ENCODE measurements at regions not wholly inside any gene's neighbourhood (a gene's known extent, or its start where the extent isn't known, plus 50 kb on each side); places are given as distances from the start of the nearest gene placed in this dataset.

DNA sequence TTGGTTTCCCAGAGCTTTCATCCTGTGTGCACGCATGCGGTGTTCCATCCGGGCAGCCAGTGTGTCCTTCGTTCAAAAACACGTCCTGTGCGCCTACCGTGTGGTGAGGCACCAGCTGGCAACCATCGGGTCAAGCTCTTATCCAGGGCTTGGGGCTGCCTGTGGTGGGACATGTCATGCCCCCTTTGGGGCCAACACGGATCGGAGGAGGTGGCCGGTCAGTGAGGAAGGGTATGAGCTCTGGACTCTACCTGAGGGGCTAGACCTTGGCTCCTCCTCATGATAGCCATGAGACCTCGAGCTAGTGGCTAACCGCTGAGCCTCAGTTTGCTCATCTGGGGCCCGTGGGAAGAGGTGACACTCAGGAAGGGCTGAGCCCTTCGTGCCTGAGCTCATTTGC, 158.5 kb upstream of the PMEPA1 start:
- TF ChIP-seq ZNF274 (IDR thresholded peaks at IDR 0.05; ENCODE audit: insufficient read depth, insufficient read length) (no peak), SMC3 (IDR thresholded peaks at IDR 0.05; ENCODE audit: borderline replicate concordance, low read length) (no peak), EP300 (IDR thresholded peaks at IDR 0.05; ENCODE audit: borderline replicate concordance in 1 of 2, control insufficient read depth in 1 of 2, low read depth in 2 of 2, low read length in 2 of 2) (no peak), TARDBP (IDR thresholded peaks at IDR 0.05; ENCODE audit: borderline replicate concordance) (no peak), TCF12 (IDR thresholded peaks at IDR 0.05; ENCODE audit: low read depth, low read length) (no peak), HCFC1 (IDR thresholded peaks at IDR 0.05; ENCODE audit: low read length) (no peak)
- TF ChIP-seq, protein P1, sequence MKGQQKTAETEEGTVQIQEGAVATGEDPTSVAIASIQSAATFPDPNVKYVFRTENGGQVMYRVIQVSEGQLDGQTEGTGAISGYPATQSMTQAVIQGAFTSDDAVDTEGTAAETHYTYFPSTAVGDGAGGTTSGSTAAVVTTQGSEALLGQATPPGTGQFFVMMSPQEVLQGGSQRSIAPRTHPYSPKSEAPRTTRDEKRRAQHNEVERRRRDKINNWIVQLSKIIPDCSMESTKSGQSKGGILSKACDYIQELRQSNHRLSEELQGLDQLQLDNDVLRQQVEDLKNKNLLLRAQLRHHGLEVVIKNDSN (IDR thresholded peaks at IDR 0.05; ENCODE audit: borderline replicate concordance, extremely low read length, insufficient read depth, low read depth, low read length) = no peak
- TF ChIP-seq, protein P2, sequence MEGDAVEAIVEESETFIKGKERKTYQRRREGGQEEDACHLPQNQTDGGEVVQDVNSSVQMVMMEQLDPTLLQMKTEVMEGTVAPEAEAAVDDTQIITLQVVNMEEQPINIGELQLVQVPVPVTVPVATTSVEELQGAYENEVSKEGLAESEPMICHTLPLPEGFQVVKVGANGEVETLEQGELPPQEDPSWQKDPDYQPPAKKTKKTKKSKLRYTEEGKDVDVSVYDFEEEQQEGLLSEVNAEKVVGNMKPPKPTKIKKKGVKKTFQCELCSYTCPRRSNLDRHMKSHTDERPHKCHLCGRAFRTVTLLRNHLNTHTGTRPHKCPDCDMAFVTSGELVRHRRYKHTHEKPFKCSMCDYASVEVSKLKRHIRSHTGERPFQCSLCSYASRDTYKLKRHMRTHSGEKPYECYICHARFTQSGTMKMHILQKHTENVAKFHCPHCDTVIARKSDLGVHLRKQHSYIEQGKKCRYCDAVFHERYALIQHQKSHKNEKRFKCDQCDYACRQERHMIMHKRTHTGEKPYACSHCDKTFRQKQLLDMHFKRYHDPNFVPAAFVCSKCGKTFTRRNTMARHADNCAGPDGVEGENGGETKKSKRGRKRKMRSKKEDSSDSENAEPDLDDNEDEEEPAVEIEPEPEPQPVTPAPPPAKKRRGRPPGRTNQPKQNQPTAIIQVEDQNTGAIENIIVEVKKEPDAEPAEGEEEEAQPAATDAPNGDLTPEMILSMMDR (IDR thresholded peaks at IDR 0.05 in 2 of 3, conservative IDR thresholded peaks at IDR 0.05 in 1 of 3; ENCODE audit: control insufficient read depth in 2 of 3, extremely low read depth in 1 of 3, insufficient read depth in 1 of 3, low read depth in 3 of 3, low read length in 3 of 3) = no peak
- TF ChIP-seq, protein P3, sequence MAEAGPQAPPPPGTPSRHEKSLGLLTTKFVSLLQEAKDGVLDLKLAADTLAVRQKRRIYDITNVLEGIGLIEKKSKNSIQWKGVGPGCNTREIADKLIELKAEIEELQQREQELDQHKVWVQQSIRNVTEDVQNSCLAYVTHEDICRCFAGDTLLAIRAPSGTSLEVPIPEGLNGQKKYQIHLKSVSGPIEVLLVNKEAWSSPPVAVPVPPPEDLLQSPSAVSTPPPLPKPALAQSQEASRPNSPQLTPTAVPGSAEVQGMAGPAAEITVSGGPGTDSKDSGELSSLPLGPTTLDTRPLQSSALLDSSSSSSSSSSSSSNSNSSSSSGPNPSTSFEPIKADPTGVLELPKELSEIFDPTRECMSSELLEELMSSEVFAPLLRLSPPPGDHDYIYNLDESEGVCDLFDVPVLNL (IDR thresholded peaks at IDR 0.05; ENCODE audit: low read depth, low read length) = no peak
- TF ChIP-seq, protein P4, sequence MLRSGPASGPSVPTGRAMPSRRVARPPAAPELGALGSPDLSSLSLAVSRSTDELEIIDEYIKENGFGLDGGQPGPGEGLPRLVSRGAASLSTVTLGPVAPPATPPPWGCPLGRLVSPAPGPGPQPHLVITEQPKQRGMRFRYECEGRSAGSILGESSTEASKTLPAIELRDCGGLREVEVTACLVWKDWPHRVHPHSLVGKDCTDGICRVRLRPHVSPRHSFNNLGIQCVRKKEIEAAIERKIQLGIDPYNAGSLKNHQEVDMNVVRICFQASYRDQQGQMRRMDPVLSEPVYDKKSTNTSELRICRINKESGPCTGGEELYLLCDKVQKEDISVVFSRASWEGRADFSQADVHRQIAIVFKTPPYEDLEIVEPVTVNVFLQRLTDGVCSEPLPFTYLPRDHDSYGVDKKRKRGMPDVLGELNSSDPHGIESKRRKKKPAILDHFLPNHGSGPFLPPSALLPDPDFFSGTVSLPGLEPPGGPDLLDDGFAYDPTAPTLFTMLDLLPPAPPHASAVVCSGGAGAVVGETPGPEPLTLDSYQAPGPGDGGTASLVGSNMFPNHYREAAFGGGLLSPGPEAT (IDR thresholded peaks at IDR 0.05; ENCODE audit: low read depth) = no peak

Measured in GM12878 (cell line).